DND-41 (cell line): ENCODE measurements at regions not wholly inside any gene's neighbourhood (a gene's known extent, or its start where the extent isn't known, plus 50 kb on each side); places are given as distances from the start of the nearest gene placed in this dataset.

Experiments used
- ATAC-seq: fragments of 200-7000 bp; cut with Tn5 transposase; 3 replicates; pipeline ENCODE4 v1.9.1; 2021; ENCODE audit warnings: low read depth; ENCODE audit not compliant: insufficient read depth
- DNase-seq: peaks from one replicate; pipeline ENCODE4 v3.0.0-alpha.2; 2020
- H2AFZ ChIP-seq: 2 replicates; pipeline ENCODE4 v1.6.0; 2012; ENCODE audit warnings: low read depth, low read length
- H3K27ac ChIP-seq: 2 replicates; pipeline ENCODE4 v1.5.1; 2012; ENCODE audit warnings: low read length, inconsistent platforms
- H3K27me3 ChIP-seq: fragments of 200-600 bp; sonication (generic); 2 replicates; pipeline ENCODE4 v1.6.0; 2012; ENCODE audit warnings: low read length, mild to moderate bottlenecking, inconsistent platforms; ENCODE audit not compliant: insufficient read depth, poor library complexity
- H3K36me3 ChIP-seq: 2 replicates; pipeline ENCODE4 v1.5.1; 2012; ENCODE audit warnings: low read length, inconsistent platforms; ENCODE audit not compliant: insufficient read depth
- H3K4me1 ChIP-seq: 2 replicates; pipeline ENCODE4 v1.5.1; 2012; ENCODE audit warnings: mild to moderate bottlenecking, low read length; ENCODE audit not compliant: insufficient read depth
- H3K4me2 ChIP-seq: 2 replicates; pipeline ENCODE4 v1.6.0; 2012; ENCODE audit warnings: mild to moderate bottlenecking, moderate library complexity, low read length, inconsistent platforms; ENCODE audit not compliant: insufficient read depth
- H3K4me3 ChIP-seq, 2 experiments: fragments of 200-600 bp in 1 of 2; shearing (Covaris generic) in 1 of 2; 2 replicates each; pipeline ENCODE4 v1.5.1; 2012 to 2016; ENCODE audit warnings: inconsistent platforms in 2 of 2, low read length in 2 of 2, mild to moderate bottlenecking in 2 of 2, low read depth in 1 of 2, moderate library complexity in 1 of 2
- H3K79me2 ChIP-seq: 2 replicates; pipeline ENCODE4 v1.6.0; 2012; ENCODE audit warnings: low read length, inconsistent platforms; ENCODE audit not compliant: insufficient read depth
- H3K9ac ChIP-seq: 2 replicates; pipeline ENCODE4 v1.6.0; 2012; ENCODE audit warnings: low read depth, mild to moderate bottlenecking, inconsistent platforms, low read length, moderate library complexity
- H3K9me3 ChIP-seq: 2 replicates; pipeline ENCODE4 v1.5.1; 2012; ENCODE audit warnings: low read length, moderate library complexity, mild to moderate bottlenecking, inconsistent platforms; ENCODE audit not compliant: insufficient read depth, severe bottlenecking
- H4K20me1 ChIP-seq: 2 replicates; pipeline ENCODE4 v1.6.0; 2012; ENCODE audit warnings: low read length; ENCODE audit not compliant: insufficient read depth
- EZH2 ChIP-seq: IDR thresholded peaks from 3 replicates; pipeline ENCODE4 v1.6.1; 2012; ENCODE audit warnings: borderline replicate concordance, low read depth, mild to moderate bottlenecking, moderate library complexity, low read length, inconsistent platforms; ENCODE audit not compliant: severe bottlenecking
- TF ChIP-seq, protein P1 (sequence below): IDR thresholded peaks from 2 replicates; pipeline ENCODE4 v1.5.1; 2012; ENCODE audit warnings: borderline replicate concordance, low read length, moderate library complexity, mild to moderate bottlenecking; ENCODE audit not compliant: poor library complexity, severe bottlenecking; ENCODE audit errors: extremely low read depth

- Histone ChIP-seq H2AFZ (no peak overlapping the region), H4K20me1 (no peaks in the 10 kb centered on the region), H3K27ac (no peak overlapping the region), H3K79me2 (no peaks in the 10 kb centered on the region), H3K4me3 (no peak overlapping the region), H3K4me1 (no peaks in the 10 kb centered on the region), H3K4me2 (no peak overlapping the region), H3K27me3 (no peaks in the 10 kb centered on the region), H3K9ac (no peak overlapping the region), H3K36me3 (no peaks in the 10 kb centered on the region), H3K9me3 (peaks cover 5% of the 10 kb centered on the region)
- DNase-seq (no peak), ATAC-seq (no peak)
- TF ChIP-seq EZH2 = no peak
- TF ChIP-seq, protein P1, sequence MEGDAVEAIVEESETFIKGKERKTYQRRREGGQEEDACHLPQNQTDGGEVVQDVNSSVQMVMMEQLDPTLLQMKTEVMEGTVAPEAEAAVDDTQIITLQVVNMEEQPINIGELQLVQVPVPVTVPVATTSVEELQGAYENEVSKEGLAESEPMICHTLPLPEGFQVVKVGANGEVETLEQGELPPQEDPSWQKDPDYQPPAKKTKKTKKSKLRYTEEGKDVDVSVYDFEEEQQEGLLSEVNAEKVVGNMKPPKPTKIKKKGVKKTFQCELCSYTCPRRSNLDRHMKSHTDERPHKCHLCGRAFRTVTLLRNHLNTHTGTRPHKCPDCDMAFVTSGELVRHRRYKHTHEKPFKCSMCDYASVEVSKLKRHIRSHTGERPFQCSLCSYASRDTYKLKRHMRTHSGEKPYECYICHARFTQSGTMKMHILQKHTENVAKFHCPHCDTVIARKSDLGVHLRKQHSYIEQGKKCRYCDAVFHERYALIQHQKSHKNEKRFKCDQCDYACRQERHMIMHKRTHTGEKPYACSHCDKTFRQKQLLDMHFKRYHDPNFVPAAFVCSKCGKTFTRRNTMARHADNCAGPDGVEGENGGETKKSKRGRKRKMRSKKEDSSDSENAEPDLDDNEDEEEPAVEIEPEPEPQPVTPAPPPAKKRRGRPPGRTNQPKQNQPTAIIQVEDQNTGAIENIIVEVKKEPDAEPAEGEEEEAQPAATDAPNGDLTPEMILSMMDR = no peak
Observed at GRCh38 chr2:2859164-2859563, 518.5 kb downstream of the EIPR1 start.

GRCh38 chr2:2856723-2857415 is 520.7 kb downstream of the EIPR1 start:
- no peak for DNase-seq
- H3K4me3 ChIP-seq = no peak overlapping the region
- no peaks in the 10 kb centered on the region for H3K36me3 ChIP-seq
- TF ChIP-seq, protein P1 = no peak
- no peak for TF ChIP-seq EZH2
- H3K4me1 ChIP-seq = no peaks in the 10 kb centered on the region
- H2AFZ ChIP-seq = no peak overlapping the region
- H3K27ac ChIP-seq = no peak overlapping the region
- no peak overlapping the region for H3K9ac ChIP-seq
- peaks cover 5% of the 10 kb centered on the region for H3K9me3 ChIP-seq
- no peaks in the 10 kb centered on the region; the same call in 1 of the 2 replicates for H4K20me1 ChIP-seq
- H3K27me3 ChIP-seq = no peaks in the 10 kb centered on the region
- no peaks in the 10 kb centered on the region for H3K79me2 ChIP-seq
- no peak for ATAC-seq
- H3K4me2 ChIP-seq = no peak overlapping the region

DNA sequence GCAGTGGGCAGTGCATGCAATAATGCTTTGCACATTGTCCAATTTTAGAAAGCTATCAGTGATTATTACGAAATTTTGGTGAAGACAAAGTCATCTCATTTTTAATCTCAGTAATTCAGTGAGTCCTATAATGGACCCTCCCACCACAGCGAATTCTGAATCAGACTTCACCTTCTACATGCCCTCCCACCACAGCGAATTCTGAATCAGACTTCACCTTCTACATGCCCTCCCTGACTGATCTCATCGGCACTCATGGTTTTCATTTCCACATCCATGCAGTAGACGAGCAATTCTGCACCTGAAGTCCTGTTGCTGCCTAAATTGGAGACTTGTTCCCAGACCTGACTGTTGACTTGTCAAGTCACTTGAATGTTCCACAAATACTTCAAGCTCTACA is 522.3 kb downstream of the EIPR1 start:
- no peaks in the 10 kb centered on the region for H3K79me2 ChIP-seq
- no peaks in the 10 kb centered on the region for H3K27me3 ChIP-seq
- H3K9me3 ChIP-seq = peaks cover 5% of the 10 kb centered on the region
- no peaks in the 10 kb centered on the region for H3K4me1 ChIP-seq
- DNase-seq = no peak
- H3K9ac ChIP-seq = no peak overlapping the region
- H2AFZ ChIP-seq = no peak overlapping the region
- no peaks in the 10 kb centered on the region; the same call in 1 of the 2 replicates for H4K20me1 ChIP-seq
- H3K4me2 ChIP-seq = no peak overlapping the region
- H3K36me3 ChIP-seq = no peaks in the 10 kb centered on the region
- H3K4me3 ChIP-seq = no peak overlapping the region
- TF ChIP-seq, protein P1 = no peak
- no peak for TF ChIP-seq EZH2
- H3K27ac ChIP-seq = no peak overlapping the region
- ATAC-seq = no peak
